ENCODE measurements at regions not wholly inside any gene's neighbourhood (a gene's known extent, or its start where the extent isn't known, plus 50 kb on each side); places are given as distances from the start of the nearest gene placed in this dataset.

GRCh38 chr5:7018198-7018597 lies 305.0 kb downstream of the TENT4A start:
- Histone ChIP-seq H3K27ac (ENCODE audit: low read depth, low read length) (no peak overlapping the region), H3K27me3 (ENCODE audit: control insufficient read depth in 3 of 3, insufficient read depth in 3 of 3, low read length in 3 of 3) (peaks cover 0 to 3% (median 0%) of the 10 kb centered on the region in 3 donors), H3K4me3 (ENCODE audit: low read length in 3 of 3) (no peak overlapping the region), H3K9me3 (ENCODE audit: control insufficient read depth in 3 of 3, low read length in 3 of 3) (peaks cover 9 to 17% (median 16%) of the 10 kb centered on the region in 3 donors), H3K4me1 (ENCODE audit: control insufficient read depth in 3 of 3, insufficient read depth in 3 of 3, low read length in 3 of 3) (no peaks in the 10 kb centered on the region), H3K9ac (ENCODE audit: low read depth in 1 of 3, low read length in 3 of 3) (no peak overlapping the region), H3K36me3 (ENCODE audit: control insufficient read depth in 3 of 3, insufficient read depth in 3 of 3, low read length in 3 of 3) (no peaks in the 10 kb centered on the region)

DNA sequence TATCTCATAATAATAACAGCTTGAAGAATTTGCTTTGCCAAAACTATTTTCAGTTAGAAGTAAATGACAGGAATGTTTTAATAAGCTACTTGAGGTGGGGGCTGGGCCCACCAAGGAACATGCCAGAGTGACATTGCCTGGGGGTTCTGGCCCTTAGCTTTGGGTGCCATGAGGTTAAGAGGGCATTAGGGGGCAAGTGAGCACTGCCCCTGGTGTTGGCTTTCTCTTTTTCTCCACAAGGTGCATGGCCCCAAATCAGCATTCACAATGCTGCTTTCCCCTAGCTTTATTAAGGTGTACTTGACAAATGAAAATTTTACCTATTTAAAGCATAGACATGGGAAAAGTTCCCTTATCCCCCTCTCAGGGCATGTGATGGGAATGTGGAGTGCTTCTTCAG lies 305.4 kb downstream of the TENT4A start:
- Histone ChIP-seq H3K4me1 (ENCODE audit: control insufficient read depth in 3 of 3, insufficient read depth in 3 of 3, low read length in 3 of 3) (no peaks in the 10 kb centered on the region), H3K27me3 (ENCODE audit: control insufficient read depth in 3 of 3, insufficient read depth in 3 of 3, low read length in 3 of 3) (peaks cover 0 to 3% (median 0%) of the 10 kb centered on the region in 3 donors), H3K9ac (ENCODE audit: low read depth in 1 of 3, low read length in 3 of 3) (no peak overlapping the region), H3K36me3 (ENCODE audit: control insufficient read depth in 3 of 3, insufficient read depth in 3 of 3, low read length in 3 of 3) (no peaks in the 10 kb centered on the region), H3K4me3 (ENCODE audit: low read length in 3 of 3) (no peak overlapping the region), H3K27ac (ENCODE audit: low read depth, low read length) (no peak overlapping the region), H3K9me3 (ENCODE audit: control insufficient read depth in 3 of 3, low read length in 3 of 3) (peaks cover 12 to 20% (median 16%) of the 10 kb centered on the region in 3 donors)

DNA sequence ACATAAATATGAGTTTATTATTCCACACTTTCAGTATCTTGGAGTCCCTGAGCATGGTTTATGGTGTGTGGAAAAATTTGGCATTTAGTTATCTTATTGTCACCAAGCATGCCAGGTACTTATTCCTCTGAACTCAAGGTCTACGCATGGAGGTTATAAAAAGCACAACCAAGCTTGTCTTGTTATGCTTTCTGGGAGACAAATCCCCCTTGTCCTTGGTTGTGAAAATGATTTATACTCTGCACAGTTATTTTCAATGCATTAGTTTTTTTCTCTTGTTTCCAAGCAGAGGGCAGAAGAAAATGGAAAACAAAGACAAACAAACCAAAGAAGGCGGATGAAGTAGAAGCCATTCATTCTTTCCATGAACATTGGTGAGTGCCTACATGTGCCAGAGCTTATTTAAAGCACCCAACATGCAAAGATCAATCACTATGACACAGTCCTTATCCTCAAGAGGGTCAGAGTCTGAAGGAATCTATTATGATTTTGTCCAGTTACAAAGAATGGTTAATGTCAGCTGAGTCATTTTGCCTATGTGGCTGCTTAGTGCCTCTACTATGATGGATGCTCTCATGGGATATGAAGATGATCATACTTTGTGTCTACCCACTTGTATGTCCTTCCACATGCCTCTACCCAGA lies 323.1 kb downstream of the TENT4A start:
- Histone ChIP-seq H3K9me3 (ENCODE audit: control insufficient read depth in 3 of 3, low read length in 3 of 3) (no peaks in the 10 kb centered on the region), H3K36me3 (ENCODE audit: control insufficient read depth in 3 of 3, insufficient read depth in 3 of 3, low read length in 3 of 3) (no peaks in the 10 kb centered on the region), H3K4me1 (ENCODE audit: control insufficient read depth in 3 of 3, insufficient read depth in 3 of 3, low read length in 3 of 3) (no peaks in the 10 kb centered on the region), H3K4me3 (ENCODE audit: low read length in 3 of 3) (no peak overlapping the region), H3K27ac (ENCODE audit: low read depth, low read length) (no peak overlapping the region), H3K9ac (ENCODE audit: low read depth in 1 of 3, low read length in 3 of 3) (no peak overlapping the region), H3K27me3 (ENCODE audit: control insufficient read depth in 3 of 3, insufficient read depth in 3 of 3, low read length in 3 of 3) (no peaks in the 10 kb centered on the region)

GRCh38 chr5:7039074-7039473 lies 325.8 kb downstream of the TENT4A start:
- Histone ChIP-seq H3K4me3 (ENCODE audit: low read length in 3 of 3) (no peak overlapping the region), H3K9ac (ENCODE audit: low read depth in 1 of 3, low read length in 3 of 3) (no peak overlapping the region), H3K27ac (ENCODE audit: low read depth, low read length) (no peak overlapping the region), H3K4me1 (ENCODE audit: control insufficient read depth in 3 of 3, insufficient read depth in 3 of 3, low read length in 3 of 3) (no peaks in the 10 kb centered on the region), H3K36me3 (ENCODE audit: control insufficient read depth in 3 of 3, insufficient read depth in 3 of 3, low read length in 3 of 3) (no peaks in the 10 kb centered on the region), H3K27me3 (ENCODE audit: control insufficient read depth in 3 of 3, insufficient read depth in 3 of 3, low read length in 3 of 3) (no peaks in the 10 kb centered on the region), H3K9me3 (ENCODE audit: control insufficient read depth in 3 of 3, low read length in 3 of 3) (no peaks in the 10 kb centered on the region)

GRCh38 chr5:7040111-7040510 lies 326.9 kb downstream of the TENT4A start:
- Histone ChIP-seq H3K36me3 (ENCODE audit: control insufficient read depth in 3 of 3, insufficient read depth in 3 of 3, low read length in 3 of 3) (no peaks in the 10 kb centered on the region), H3K27ac (ENCODE audit: low read depth, low read length) (no peak overlapping the region), H3K4me1 (ENCODE audit: control insufficient read depth in 3 of 3, insufficient read depth in 3 of 3, low read length in 3 of 3) (no peaks in the 10 kb centered on the region), H3K9me3 (ENCODE audit: control insufficient read depth in 3 of 3, low read length in 3 of 3) (no peaks in the 10 kb centered on the region), H3K9ac (ENCODE audit: low read depth in 1 of 3, low read length in 3 of 3) (no peak overlapping the region), H3K4me3 (ENCODE audit: low read length in 3 of 3) (no peak overlapping the region), H3K27me3 (ENCODE audit: control insufficient read depth in 3 of 3, insufficient read depth in 3 of 3, low read length in 3 of 3) (no peaks in the 10 kb centered on the region)

- Histone ChIP-seq H3K27ac (ENCODE audit: low read depth, low read length) (no peak overlapping the region), H3K9me3 (ENCODE audit: control insufficient read depth in 3 of 3, low read length in 3 of 3) (no peaks in the 10 kb centered on the region), H3K27me3 (ENCODE audit: control insufficient read depth in 3 of 3, insufficient read depth in 3 of 3, low read length in 3 of 3) (no peaks in the 10 kb centered on the region), H3K9ac (ENCODE audit: low read depth in 1 of 3, low read length in 3 of 3) (no peak overlapping the region), H3K4me3 (ENCODE audit: low read length in 3 of 3) (no peak overlapping the region), H3K36me3 (ENCODE audit: control insufficient read depth in 3 of 3, insufficient read depth in 3 of 3, low read length in 3 of 3) (no peaks in the 10 kb centered on the region), H3K4me1 (ENCODE audit: control insufficient read depth in 3 of 3, insufficient read depth in 3 of 3, low read length in 3 of 3) (no peaks in the 10 kb centered on the region)
Measured at GRCh38 chr5:7043797-7044196, 330.6 kb downstream of the TENT4A start.

- Histone ChIP-seq H3K4me3 (ENCODE audit: low read length in 3 of 3) (no peak overlapping the region), H3K9ac (ENCODE audit: low read depth in 1 of 3, low read length in 3 of 3) (no peak overlapping the region), H3K27ac (ENCODE audit: low read depth, low read length) (no peak overlapping the region), H3K36me3 (ENCODE audit: control insufficient read depth in 3 of 3, insufficient read depth in 3 of 3, low read length in 3 of 3) (no peaks in the 10 kb centered on the region), H3K9me3 (ENCODE audit: control insufficient read depth in 3 of 3, low read length in 3 of 3) (no peaks in the 10 kb centered on the region), H3K4me1 (ENCODE audit: control insufficient read depth in 3 of 3, insufficient read depth in 3 of 3, low read length in 3 of 3) (no peaks in the 10 kb centered on the region), H3K27me3 (ENCODE audit: control insufficient read depth in 3 of 3, insufficient read depth in 3 of 3, low read length in 3 of 3) (no peaks in the 10 kb centered on the region)
Measured at GRCh38 chr5:7047511-7048261, 334.5 kb downstream of the TENT4A start.

DNA sequence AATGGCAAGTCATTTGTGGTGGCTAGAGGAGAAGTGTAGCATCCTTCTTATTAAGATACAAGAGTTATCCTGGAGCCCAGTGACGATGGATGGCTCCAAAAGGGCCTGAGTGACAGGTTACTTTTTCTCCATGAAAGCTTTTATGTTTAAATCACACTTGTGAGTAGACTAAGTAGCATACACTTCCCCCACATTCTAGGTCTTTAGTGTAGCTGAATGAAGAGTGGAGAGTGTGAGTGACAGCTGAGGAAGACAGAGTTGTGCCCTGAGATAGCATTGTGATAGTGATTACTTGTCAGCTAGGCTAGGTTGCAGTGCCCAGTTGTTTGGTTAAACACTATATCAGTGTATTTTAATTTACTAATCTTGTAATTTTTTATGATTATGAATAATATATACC lies 337.8 kb downstream of the TENT4A start:
- Histone ChIP-seq H3K27me3 (ENCODE audit: control insufficient read depth in 3 of 3, insufficient read depth in 3 of 3, low read length in 3 of 3) (no peaks in the 10 kb centered on the region), H3K36me3 (ENCODE audit: control insufficient read depth in 3 of 3, insufficient read depth in 3 of 3, low read length in 3 of 3) (no peaks in the 10 kb centered on the region), H3K9me3 (ENCODE audit: control insufficient read depth in 3 of 3, low read length in 3 of 3) (no peaks in the 10 kb centered on the region), H3K27ac (ENCODE audit: low read depth, low read length) (no peak overlapping the region), H3K9ac (ENCODE audit: low read depth in 1 of 3, low read length in 3 of 3) (no peak overlapping the region), H3K4me1 (ENCODE audit: control insufficient read depth in 3 of 3, insufficient read depth in 3 of 3, low read length in 3 of 3) (no peaks in the 10 kb centered on the region), H3K4me3 (ENCODE audit: low read length in 3 of 3) (no peak overlapping the region)

- Histone ChIP-seq H3K27me3 (ENCODE audit: control insufficient read depth in 3 of 3, insufficient read depth in 3 of 3, low read length in 3 of 3) (no peaks in the 10 kb centered on the region), H3K9me3 (ENCODE audit: control insufficient read depth in 3 of 3, low read length in 3 of 3) (no peaks in the 10 kb centered on the region), H3K36me3 (ENCODE audit: control insufficient read depth in 3 of 3, insufficient read depth in 3 of 3, low read length in 3 of 3) (no peaks in the 10 kb centered on the region), H3K9ac (ENCODE audit: low read depth in 1 of 3, low read length in 3 of 3) (no peak overlapping the region), H3K4me3 (ENCODE audit: low read length in 3 of 3) (no peak overlapping the region), H3K4me1 (ENCODE audit: control insufficient read depth in 3 of 3, insufficient read depth in 3 of 3, low read length in 3 of 3) (no peaks in the 10 kb centered on the region), H3K27ac (ENCODE audit: low read depth, low read length) (no peak overlapping the region)
Measured at GRCh38 chr5:7053125-7053524, 339.9 kb downstream of the TENT4A start.

GRCh38 chr5:7053528-7054209 lies 340.4 kb downstream of the TENT4A start:
- Histone ChIP-seq H3K9me3 (ENCODE audit: control insufficient read depth in 3 of 3, low read length in 3 of 3) (no peaks in the 10 kb centered on the region), H3K9ac (ENCODE audit: low read depth in 1 of 3, low read length in 3 of 3) (no peak overlapping the region), H3K27me3 (ENCODE audit: control insufficient read depth in 3 of 3, insufficient read depth in 3 of 3, low read length in 3 of 3) (no peaks in the 10 kb centered on the region), H3K4me3 (ENCODE audit: low read length in 3 of 3) (no peak overlapping the region), H3K36me3 (ENCODE audit: control insufficient read depth in 3 of 3, insufficient read depth in 3 of 3, low read length in 3 of 3) (no peaks in the 10 kb centered on the region), H3K4me1 (ENCODE audit: control insufficient read depth in 3 of 3, insufficient read depth in 3 of 3, low read length in 3 of 3) (no peaks in the 10 kb centered on the region), H3K27ac (ENCODE audit: low read depth, low read length) (no peak overlapping the region)

Data from skeletal muscle tissue (tissue), 3 donors.